ENCODE measurements at regions not wholly inside any gene's neighbourhood (a gene's known extent, or its start where the extent isn't known, plus 50 kb on each side); places are given as distances from the start of the nearest gene placed in this dataset.

GRCh38 chr7:17544401-17544800 is 245.9 kb downstream of the AHR start:
- Histone ChIP-seq H3K27ac (peak overlapping the region; percentile 11 to 81 (median 71)), H3K36me3 (no peaks in the 10 kb centered on the region), H3K4me3 (no peak overlapping the region), H3K9me3 (no peaks in the 10 kb centered on the region), H3K27me3 (no peaks in the 10 kb centered on the region), H3K4me1 (peaks cover 0 to 85% (median 19%) of the 10 kb centered on the region in 4 donors)
- 88% methylated on average over 2 of the region's 2 CpGs for WGBS, 2 donors
- no peak for DNase-seq (ENCODE audit: low spot score in 2 of 2)
- no peak for TF ChIP-seq CTCF (IDR thresholded peaks at IDR 0.05)
- TF ChIP-seq EP300 (IDR thresholded peaks at IDR 0.05) = no peak
- no peak for TF ChIP-seq POLR2A (IDR thresholded peaks at IDR 0.05)

- peak overlapping the region in 3 of 4 donors; percentile 61 to 81 (median 81) for H3K27ac ChIP-seq
Measured at GRCh38 chr7:17545348-17545747, 246.9 kb downstream of the AHR start.

GRCh38 chr7:17546189-17546588 is 247.7 kb downstream of the AHR start:
- H3K9me3 ChIP-seq = no peaks in the 10 kb centered on the region
- H3K36me3 ChIP-seq = no peaks in the 10 kb centered on the region
- no peaks in the 10 kb centered on the region for H3K27me3 ChIP-seq
- TF ChIP-seq POLR2A (IDR thresholded peaks at IDR 0.05) = no peak
- no peak overlapping the region for H3K4me3 ChIP-seq
- peak overlapping the region; percentile 41 to 81 (median 71) for H3K27ac ChIP-seq
- WGBS, 2 donors = 22 to 28% methylated on average over 3 of the region's 3 CpGs
- peaks cover 0 to 70% (median 19%) of the 10 kb centered on the region in 4 donors for H3K4me1 ChIP-seq
- no peak for DNase-seq (ENCODE audit: low spot score in 2 of 2)

More at GRCh38 chr7:17545348-17545747, 246.9 kb downstream of the AHR start:
- DNase-seq (ENCODE audit: low spot score in 2 of 2) = no peak
- Histone ChIP-seq H3K4me1 (peaks cover 0 to 76% (median 19%) of the 10 kb centered on the region in 4 donors), H3K27me3 (no peaks in the 10 kb centered on the region), H3K9me3 (no peaks in the 10 kb centered on the region), H3K4me3 (no peak overlapping the region), H3K36me3 (no peaks in the 10 kb centered on the region)
- no peak for TF ChIP-seq CTCF (IDR thresholded peaks at IDR 0.05)
- TF ChIP-seq POLR2A (IDR thresholded peaks at IDR 0.05) = no peak
- no peak for TF ChIP-seq EP300 (IDR thresholded peaks at IDR 0.05)

GRCh38 chr7:17546592-17546991 is 248.1 kb downstream of the AHR start:
- Histone ChIP-seq H3K36me3 (no peaks in the 10 kb centered on the region), H3K9me3 (no peaks in the 10 kb centered on the region), H3K27me3 (no peaks in the 10 kb centered on the region), H3K4me3 (no peak overlapping the region), H3K27ac (peak overlapping the region; percentile 31 to 81 (median 61)), H3K4me1 (peaks cover 0 to 66% (median 19%) of the 10 kb centered on the region in 4 donors)
- WGBS, 2 donors = 36 to 48% methylated on average over 1 of the region's 1 CpG
- TF ChIP-seq EP300 (IDR thresholded peaks at IDR 0.05) = peak in 1 of 2 donors; percentile 89
- TF ChIP-seq POLR2A (IDR thresholded peaks at IDR 0.05) = no peak
- no peak for TF ChIP-seq CTCF (IDR thresholded peaks at IDR 0.05)
- no peak for DNase-seq (ENCODE audit: low spot score in 2 of 2)

- Histone ChIP-seq H3K9me3 (no peaks in the 10 kb centered on the region), H3K36me3 (no peaks in the 10 kb centered on the region), H3K4me3 (no peak overlapping the region), H3K27me3 (no peaks in the 10 kb centered on the region), H3K4me1 (peaks cover 0 to 53% (median 19%) of the 10 kb centered on the region in 4 donors), H3K27ac (peak overlapping the region in 2 of 4 donors; percentile 81)
- 77 to 78% methylated on average over 4 of the region's 4 CpGs for WGBS, 2 donors
- no peak for DNase-seq (ENCODE audit: low spot score in 2 of 2)
- no peak for TF ChIP-seq CTCF (IDR thresholded peaks at IDR 0.05)
- TF ChIP-seq EP300 (IDR thresholded peaks at IDR 0.05) = no peak
- no peak for TF ChIP-seq POLR2A (IDR thresholded peaks at IDR 0.05)
Measured at GRCh38 chr7:17548014-17548653, 249.7 kb downstream of the AHR start.

Data from tibial nerve (tissue), 4 donors.